RWPE2 (cell line): ENCODE measurements at regions not wholly inside any gene's neighbourhood (a gene's known extent, or its start where the extent isn't known, plus 50 kb on each side); places are given as distances from the start of the nearest gene placed in this dataset.

Experiments
- ATAC-seq: fragments of 200-7000 bp; cut with Tn5 transposase; 3 replicates; pipeline ENCODE4 v1.9.1; 2021; ENCODE audit warnings: low read depth
- DNase-seq: peaks from one replicate; pipeline ENCODE4 v3.0.0-alpha.2; 2020; ENCODE audit warnings: low spot score
- H3K27ac ChIP-seq: fragments of 450-650 bp; 2 replicates; pipeline ENCODE4 v1.5.1; 2017; ENCODE audit warnings: mild to moderate bottlenecking; ENCODE audit not compliant: poor library complexity, severe bottlenecking
- H3K27me3 ChIP-seq: fragments of 250-450 bp; sonication (Bioruptor Pico); 2 replicates; pipeline ENCODE4 v1.5.1; 2021; ENCODE audit warnings: mild to moderate bottlenecking, moderate library complexity; ENCODE audit not compliant: insufficient read depth, poor library complexity, severe bottlenecking
- H3K36me3 ChIP-seq: fragments of 250-450 bp; sonication (Bioruptor Pico); 2 replicates; pipeline ENCODE4 v1.5.1; 2020; ENCODE audit warnings: low read depth, mild to moderate bottlenecking, moderate library complexity
- H3K4me1 ChIP-seq: fragments of 250-450 bp; sonication (Bioruptor Pico); 2 replicates; pipeline ENCODE4 v1.5.1; 2021; ENCODE audit warnings: mild to moderate bottlenecking, moderate library complexity; ENCODE audit not compliant: insufficient read depth, poor library complexity, severe bottlenecking
- H3K4me3 ChIP-seq: fragments of 250-450 bp; sonication (Bioruptor Pico); 2 replicates; pipeline ENCODE4 v1.5.1; 2021; ENCODE audit warnings: mild to moderate bottlenecking, moderate library complexity; ENCODE audit not compliant: severe bottlenecking
- H3K9me3 ChIP-seq: fragments of 250-450 bp; sonication (Bioruptor Pico); 2 replicates; pipeline ENCODE4 v1.5.1; 2021; ENCODE audit warnings: mild to moderate bottlenecking, moderate library complexity; ENCODE audit not compliant: severe bottlenecking
- TF ChIP-seq, protein P1 (sequence below): fragments of 450-650 bp; IDR thresholded peaks from one replicate; pipeline ENCODE4 v1.5.1; 2017; ENCODE audit warnings: mild to moderate bottlenecking, moderate library complexity; ENCODE audit not compliant: poor library complexity, severe bottlenecking

DNA sequence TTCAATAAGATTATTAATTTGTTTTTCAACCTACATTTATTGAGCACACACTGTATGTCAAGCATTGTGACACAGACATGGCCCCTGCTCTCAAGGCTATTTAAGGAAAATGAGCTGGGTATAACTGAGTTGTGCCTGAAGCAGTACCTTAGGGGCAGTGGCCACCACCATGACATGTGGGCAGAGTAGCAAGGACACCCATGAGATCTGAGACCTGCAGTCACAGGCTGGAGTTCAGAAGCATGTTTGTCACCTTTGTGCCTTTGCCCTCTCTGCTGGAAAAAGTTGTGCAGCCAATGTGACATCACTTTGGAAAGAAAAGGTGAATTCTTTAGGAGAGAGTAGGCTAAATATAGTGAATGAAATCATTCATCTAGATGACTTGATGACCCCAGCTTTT, 501.3 kb downstream of the BCOR start:
- TF ChIP-seq, protein P1, sequence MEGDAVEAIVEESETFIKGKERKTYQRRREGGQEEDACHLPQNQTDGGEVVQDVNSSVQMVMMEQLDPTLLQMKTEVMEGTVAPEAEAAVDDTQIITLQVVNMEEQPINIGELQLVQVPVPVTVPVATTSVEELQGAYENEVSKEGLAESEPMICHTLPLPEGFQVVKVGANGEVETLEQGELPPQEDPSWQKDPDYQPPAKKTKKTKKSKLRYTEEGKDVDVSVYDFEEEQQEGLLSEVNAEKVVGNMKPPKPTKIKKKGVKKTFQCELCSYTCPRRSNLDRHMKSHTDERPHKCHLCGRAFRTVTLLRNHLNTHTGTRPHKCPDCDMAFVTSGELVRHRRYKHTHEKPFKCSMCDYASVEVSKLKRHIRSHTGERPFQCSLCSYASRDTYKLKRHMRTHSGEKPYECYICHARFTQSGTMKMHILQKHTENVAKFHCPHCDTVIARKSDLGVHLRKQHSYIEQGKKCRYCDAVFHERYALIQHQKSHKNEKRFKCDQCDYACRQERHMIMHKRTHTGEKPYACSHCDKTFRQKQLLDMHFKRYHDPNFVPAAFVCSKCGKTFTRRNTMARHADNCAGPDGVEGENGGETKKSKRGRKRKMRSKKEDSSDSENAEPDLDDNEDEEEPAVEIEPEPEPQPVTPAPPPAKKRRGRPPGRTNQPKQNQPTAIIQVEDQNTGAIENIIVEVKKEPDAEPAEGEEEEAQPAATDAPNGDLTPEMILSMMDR, result no peak
- Histone ChIP-seq H3K9me3 (no peaks in the 10 kb centered on the region), H3K27me3 (no peaks in the 10 kb centered on the region), H3K27ac (no peak overlapping the region), H3K4me3 (no peak overlapping the region), H3K4me1 (no peaks in the 10 kb centered on the region), H3K36me3 (no peaks in the 10 kb centered on the region)
- ATAC-seq, result no peak
- DNase-seq, result no peak

DNA sequence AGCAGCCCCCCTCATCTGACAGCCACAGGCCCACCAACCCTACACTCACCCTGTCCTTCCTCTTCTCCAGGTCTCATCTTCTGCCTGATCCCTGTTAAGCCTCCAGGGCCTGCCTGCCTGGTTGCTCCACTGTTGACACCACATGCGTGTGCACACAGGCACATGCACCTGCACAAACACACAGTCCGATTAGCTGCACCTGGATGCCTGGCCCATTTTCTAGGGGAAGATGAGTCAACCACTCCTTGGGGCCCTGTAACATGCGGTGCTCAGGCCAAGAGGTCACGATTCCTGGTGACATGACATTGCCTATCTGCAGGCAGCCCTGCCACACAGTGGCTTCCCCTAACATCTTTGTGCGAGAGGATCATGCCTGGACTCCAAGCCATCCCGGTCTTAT, 498.4 kb downstream of the BCOR start:
- DNase-seq (no peak), ATAC-seq (no peak)
- H3K4me1 ChIP-seq, result no peaks in the 10 kb centered on the region
- no peaks in the 10 kb centered on the region for H3K9me3 ChIP-seq
- H3K36me3 ChIP-seq, result no peaks in the 10 kb centered on the region
- TF ChIP-seq, protein P1, result no peak
- H3K27me3 ChIP-seq, result no peaks in the 10 kb centered on the region
- no peak overlapping the region for H3K4me3 ChIP-seq
- H3K27ac ChIP-seq, result no peak overlapping the region

- DNase-seq (no peak), ATAC-seq (no peak)
- Histone ChIP-seq H3K9me3 (no peaks in the 10 kb centered on the region), H3K27me3 (no peaks in the 10 kb centered on the region), H3K36me3 (no peaks in the 10 kb centered on the region), H3K4me1 (no peaks in the 10 kb centered on the region), H3K27ac (no peak overlapping the region), H3K4me3 (no peak overlapping the region)
- TF ChIP-seq, protein P1, result no peak
Observed at GRCh38 chrX:39600222-39600621, 497.5 kb downstream of the BCOR start.

- H3K9me3 ChIP-seq, result no peaks in the 10 kb centered on the region
- TF ChIP-seq, protein P1, result no peak
- no peaks in the 10 kb centered on the region for H3K27me3 ChIP-seq
- DNase-seq (no peak), ATAC-seq (no peak)
- no peak overlapping the region for H3K27ac ChIP-seq
- no peak overlapping the region for H3K4me3 ChIP-seq
- no peaks in the 10 kb centered on the region for H3K36me3 ChIP-seq
- no peaks in the 10 kb centered on the region for H3K4me1 ChIP-seq
Observed at GRCh38 chrX:39601231-39602177, 496.3 kb downstream of the BCOR start.

- Histone ChIP-seq H3K27me3 (no peaks in the 10 kb centered on the region), H3K36me3 (no peaks in the 10 kb centered on the region), H3K9me3 (no peaks in the 10 kb centered on the region), H3K4me3 (no peak overlapping the region), H3K27ac (no peak overlapping the region), H3K4me1 (no peaks in the 10 kb centered on the region)
- ATAC-seq, result no peak
- no peak for DNase-seq
- TF ChIP-seq, protein P1, result no peak
Observed at GRCh38 chrX:39602195-39602594, 495.6 kb downstream of the BCOR start.
